IPS-NIHi7 (cell line): ENCODE measurements at regions not wholly inside any gene's neighbourhood (a gene's known extent, or its start where the extent isn't known, plus 50 kb on each side); places are given as distances from the start of the nearest gene placed in this dataset.
"Not testable (repeated sequence)": the region's sequence is repeated elsewhere in the genome, so short reads cannot be mapped to it uniquely, and the experiment has no call there.

Experiments used
- DNase-seq: peaks from one replicate; pipeline ENCODE4 v3.0.0; 2012; ENCODE audit warnings: mixed read lengths; ENCODE audit errors: extremely low spot score

- DNase-seq = no peak
Measured at GRCh38 chr10:8338177-8338766, 283.8 kb downstream of the GATA3 start.

DNA sequence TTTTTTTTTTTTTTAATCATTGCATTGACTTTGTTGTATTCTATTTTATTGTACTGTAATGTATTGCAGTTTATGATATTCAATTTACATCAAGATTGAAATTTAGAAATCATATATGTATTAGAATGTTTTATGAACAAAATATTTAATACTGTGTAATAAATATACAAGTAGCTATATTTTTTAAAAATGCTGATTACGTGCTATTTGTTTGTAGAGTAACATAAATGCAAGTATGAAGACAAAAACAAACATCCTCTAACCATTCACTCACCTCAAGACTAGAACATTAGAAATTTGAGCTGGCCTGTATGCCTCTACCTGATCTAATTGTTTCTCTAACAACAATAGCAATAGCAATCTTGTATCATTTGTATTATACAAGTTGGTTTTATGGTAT, 290.3 kb downstream of the GATA3 start:
- DNase-seq = no peak

- DNase-seq = peak; percentile 43
Measured at GRCh38 chr10:8346861-8347260, 292.4 kb downstream of the GATA3 start.

DNA sequence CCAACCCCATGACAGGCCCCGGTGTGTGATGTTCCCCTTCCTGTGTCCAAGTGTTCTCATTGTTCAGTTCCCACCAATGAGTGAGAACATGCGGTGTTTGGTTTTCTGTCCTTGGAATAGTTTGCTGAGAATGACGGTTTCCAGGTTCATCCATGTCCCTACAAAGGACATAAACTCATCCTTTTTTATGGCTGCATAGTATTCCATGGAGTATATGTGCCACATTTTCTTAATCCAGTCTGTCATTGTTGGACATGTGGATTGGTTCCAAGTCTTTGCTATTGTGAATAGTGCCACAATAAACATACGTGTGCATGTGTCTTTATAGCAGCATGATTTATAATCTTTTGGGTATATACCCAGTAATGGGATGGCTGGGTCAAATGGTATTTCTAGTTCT, 293.1 kb downstream of the GATA3 start:
- not testable (repeated sequence) for DNase-seq

DNA sequence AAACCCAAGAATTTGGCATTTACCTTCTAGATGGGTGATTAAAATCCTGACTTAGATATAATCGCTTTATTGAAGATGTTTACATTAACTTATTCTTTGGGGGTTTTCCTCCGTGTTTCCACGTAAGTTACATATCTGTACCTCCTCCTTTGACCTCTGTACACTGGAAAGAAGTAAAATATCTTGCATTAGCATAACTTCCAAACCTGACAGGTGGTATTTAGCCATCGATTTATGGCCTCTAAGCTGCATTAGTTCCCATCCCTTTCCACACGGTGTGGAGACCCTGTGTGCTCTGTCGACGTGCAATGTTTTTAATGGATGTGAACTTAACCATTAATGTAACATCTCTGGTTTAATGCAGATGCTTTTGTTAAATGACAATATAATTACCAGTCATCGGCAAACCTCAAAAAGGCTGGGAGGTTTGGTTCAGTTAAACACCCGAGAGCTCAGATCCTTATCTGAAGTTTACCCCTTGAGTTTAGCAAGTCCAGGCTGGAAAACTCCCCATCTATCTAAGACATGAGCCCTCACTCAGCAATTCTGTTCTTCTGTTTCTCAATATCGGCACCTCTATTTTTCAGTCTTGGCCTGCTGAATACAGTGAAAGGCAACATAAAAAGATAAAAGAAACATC, 295.2 kb downstream of the GATA3 start:
- no peak for DNase-seq

GRCh38 chr10:8350250-8350967, 295.9 kb downstream of the GATA3 start:
- DNase-seq = no peak

GRCh38 chr10:8352171-8353075, 297.9 kb downstream of the GATA3 start:
- no peak for DNase-seq

- no peak for DNase-seq
Measured at GRCh38 chr10:8356283-8356682, 301.8 kb downstream of the GATA3 start.

DNA sequence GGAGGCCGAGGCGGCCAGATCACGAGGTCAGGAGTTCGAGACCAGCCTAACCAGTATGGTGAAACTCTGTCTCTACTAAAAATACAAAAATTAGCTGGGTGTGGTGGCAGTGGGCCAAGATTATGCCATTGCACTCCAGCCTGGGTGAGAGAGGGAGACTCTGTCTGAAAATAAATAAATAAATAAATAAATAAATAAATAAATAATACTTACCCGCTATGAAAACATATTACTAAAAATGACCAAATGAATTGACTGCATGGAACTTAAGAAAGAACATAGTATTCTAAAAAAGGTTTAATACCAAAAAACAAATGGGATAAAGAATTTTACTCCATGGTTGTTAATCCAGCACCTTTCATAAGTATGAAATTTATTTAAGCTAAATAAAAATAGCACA, 305.0 kb downstream of the GATA3 start:
- DNase-seq = no peak

DNA sequence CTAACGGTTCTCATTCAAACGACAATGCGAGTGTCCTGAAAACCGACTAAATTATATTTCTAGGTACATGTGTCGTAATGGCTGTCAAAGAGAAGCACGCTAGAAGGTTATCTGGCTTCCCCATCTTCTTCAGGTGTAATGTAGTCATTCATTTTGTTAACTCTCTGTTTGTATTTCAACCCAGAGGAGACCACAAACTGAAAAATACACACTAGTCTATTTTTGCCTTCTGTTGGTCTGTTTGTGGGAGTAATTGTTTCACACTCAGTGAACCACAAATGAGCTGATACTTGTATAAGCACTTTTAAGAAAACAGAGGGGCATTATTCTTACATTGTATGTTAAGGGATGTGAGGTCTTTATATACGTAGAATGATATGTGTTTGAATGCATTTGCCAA, 305.9 kb downstream of the GATA3 start:
- no peak for DNase-seq

DNA sequence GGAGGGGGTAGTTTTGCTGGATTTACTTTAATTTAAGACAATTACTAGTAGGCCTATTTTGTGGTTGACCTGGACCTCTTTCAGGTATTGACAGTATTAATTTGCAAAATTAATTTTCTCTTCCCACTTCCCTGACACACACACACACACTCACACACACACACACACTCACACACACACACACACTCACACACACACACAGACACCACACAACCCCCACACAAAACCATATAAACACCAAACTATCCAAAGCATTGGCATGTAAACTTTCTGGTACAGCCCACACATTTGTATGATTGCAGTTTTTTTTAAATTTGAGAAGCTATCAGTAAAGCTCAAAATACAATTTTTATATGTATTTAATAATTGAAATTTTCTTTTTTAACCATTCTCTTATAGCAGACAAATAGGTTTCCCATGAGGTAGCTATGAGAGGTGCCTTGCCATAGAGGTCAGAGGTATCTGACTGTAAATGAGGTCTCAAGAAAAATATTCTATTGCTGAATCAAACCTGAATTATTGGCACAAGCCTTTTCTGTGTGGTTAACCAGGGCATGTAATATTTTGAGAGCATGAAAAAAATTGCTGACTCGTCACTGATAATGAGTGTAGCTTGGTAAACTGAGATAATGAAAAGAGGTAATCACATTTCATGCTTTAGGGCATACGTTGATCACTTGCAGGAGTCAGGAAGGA, 306.5 kb downstream of the GATA3 start:
- DNase-seq = no peak

DNA sequence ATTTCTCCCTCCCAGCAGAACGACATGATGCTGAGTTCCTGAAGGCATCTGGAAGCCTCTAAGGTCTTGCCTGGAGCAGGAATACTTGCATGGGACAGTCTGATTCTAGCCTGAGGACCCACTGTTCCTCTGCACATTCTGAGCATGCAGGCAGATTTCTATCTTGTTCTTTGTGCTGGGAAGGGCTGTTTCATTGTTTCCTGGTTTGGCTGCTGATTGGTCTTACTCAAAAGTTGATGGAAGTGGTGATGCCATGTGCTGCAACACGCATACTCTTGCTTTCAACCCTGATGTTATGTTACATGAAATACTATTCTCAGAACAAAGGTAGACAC, 307.0 kb downstream of the GATA3 start:
- DNase-seq = no peak

- DNase-seq = peak; percentile 27
Measured at GRCh38 chr10:8365935-8366911, 311.7 kb downstream of the GATA3 start.

DNA sequence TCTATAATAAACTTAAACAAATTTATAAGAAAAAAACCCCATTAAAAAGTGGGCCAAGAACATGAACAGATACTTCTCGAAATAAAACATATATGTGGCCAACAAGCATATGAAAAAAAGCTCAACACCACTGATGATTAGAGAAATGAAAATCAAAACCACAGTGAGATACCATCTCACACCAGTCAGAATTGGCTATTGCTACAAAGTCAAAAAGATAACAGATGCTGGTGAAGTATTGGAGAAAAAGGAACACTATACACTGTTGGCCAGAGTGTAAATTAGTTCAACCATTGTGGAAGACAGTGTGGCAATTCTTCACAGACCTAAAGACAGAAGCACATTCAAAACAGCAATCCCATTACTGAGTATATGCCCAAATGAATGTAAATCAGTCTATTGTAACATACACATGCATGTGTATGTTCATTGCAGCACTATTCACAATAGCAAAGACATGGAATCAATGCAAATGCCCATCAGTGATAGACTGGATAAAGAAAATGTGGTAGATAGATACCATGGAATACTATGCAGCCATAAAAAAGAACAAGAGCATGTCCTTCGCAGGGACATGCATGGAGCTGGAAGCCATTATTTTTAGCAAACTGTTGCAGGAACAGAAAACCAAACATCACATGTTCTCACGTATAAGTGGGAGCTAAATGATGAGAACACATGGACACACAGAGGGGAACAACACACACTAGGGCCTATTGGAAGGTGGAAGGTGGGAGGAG, 313.4 kb downstream of the GATA3 start:
- DNase-seq = not testable (repeated sequence)

- DNase-seq = no peak
Measured at GRCh38 chr10:8369666-8370065, 315.2 kb downstream of the GATA3 start.

- no peak for DNase-seq
Measured at GRCh38 chr10:8374334-8374733, 319.8 kb downstream of the GATA3 start.

GRCh38 chr10:8375137-8375536, 320.6 kb downstream of the GATA3 start:
- no peak for DNase-seq

DNA sequence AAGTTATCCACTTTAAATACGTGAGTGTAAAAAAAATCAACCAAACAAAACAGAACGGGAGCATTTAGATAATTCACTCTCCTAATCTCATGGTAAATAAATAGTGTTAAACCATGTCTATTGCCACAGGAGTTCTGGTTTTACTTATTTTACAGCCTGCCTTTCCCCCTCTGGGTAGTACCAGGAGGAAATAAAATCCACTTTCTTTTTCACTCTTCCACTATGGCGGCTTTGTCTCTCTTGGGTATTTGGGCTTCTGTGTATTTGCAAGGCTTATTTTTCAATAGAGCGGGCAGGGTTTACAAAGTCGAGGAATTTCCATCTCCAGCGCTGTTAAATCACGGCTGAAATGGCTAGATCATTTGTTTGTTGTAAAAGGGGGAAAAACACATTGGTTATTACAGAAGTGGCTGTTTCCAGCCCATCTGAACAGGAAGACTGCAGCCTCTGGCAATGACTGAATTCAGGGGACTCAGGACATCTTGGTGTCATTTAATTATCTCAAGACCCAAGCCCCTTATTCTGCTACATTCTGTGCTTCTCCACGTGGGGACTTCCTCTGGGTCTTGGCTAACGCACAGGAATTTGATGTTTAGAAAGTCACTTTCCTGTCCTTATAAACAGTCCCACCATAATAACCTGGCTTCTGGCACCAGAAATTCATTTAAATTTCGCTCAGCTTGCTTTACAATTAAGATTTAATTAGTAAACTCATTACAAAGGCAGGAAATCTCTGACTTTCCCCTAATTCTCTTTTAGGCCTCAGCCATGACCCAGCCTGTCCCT, 323.9 kb downstream of the GATA3 start:
- no peak for DNase-seq
